GM13977 (cell line): ENCODE measurements at regions not wholly inside any gene's neighbourhood (a gene's known extent, or its start where the extent isn't known, plus 50 kb on each side); places are given as distances from the start of the nearest gene placed in this dataset.
"Not testable (repeated sequence)": the region's sequence is repeated elsewhere in the genome, so short reads cannot be mapped to it uniquely, and the experiment has no call there.

ENCODE experiments used
- DNase-seq: peaks from one replicate; pipeline ENCODE4 v3.0.0; 2012; ENCODE audit warnings: low spot score
- in situ Hi-C: fragments of 300-500 bp; cut with MboI; formaldehyde crosslinking; loops from one replicate; pipeline ENCODE4 v1.12.0; 2022; ENCODE audit warnings: low sequenced_read_pairs, low pct_unique_long_range_greater_than_20kb, mixed read lengths, inconsistent platforms; ENCODE audit not compliant: unreplicated experiment
- TF ChIP-seq, protein P1 (sequence below): IDR thresholded peaks from 2 replicates; pipeline ENCODE4 v1.5.1; 2012; ENCODE audit warnings: mild to moderate bottlenecking, control low read depth; ENCODE audit not compliant: insufficient read depth; ENCODE audit errors: extremely low read depth, missing control alignments

DNA sequence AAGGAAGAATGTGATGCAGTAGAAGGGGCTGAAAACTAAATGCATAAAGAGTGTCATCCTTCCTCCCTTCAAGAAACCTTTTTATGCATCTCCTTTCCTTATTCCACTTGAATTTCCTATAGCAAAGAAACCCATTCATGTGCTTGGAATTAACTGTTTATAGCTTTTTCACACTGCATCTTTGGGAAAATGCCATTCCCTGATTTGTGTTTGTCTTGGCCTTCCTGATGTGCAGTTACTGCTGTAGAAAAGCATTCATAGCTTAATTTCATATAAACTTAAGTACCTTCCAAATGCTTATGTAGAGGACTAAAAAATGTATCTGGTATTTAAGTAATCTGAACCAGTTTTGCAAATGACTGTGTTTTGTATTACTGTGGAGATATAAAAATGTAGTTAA lies 61.8 kb downstream of the SDR9C7 start:
- no peak for DNase-seq
- in situ Hi-C loops = no loop called here
- TF ChIP-seq, protein P1, sequence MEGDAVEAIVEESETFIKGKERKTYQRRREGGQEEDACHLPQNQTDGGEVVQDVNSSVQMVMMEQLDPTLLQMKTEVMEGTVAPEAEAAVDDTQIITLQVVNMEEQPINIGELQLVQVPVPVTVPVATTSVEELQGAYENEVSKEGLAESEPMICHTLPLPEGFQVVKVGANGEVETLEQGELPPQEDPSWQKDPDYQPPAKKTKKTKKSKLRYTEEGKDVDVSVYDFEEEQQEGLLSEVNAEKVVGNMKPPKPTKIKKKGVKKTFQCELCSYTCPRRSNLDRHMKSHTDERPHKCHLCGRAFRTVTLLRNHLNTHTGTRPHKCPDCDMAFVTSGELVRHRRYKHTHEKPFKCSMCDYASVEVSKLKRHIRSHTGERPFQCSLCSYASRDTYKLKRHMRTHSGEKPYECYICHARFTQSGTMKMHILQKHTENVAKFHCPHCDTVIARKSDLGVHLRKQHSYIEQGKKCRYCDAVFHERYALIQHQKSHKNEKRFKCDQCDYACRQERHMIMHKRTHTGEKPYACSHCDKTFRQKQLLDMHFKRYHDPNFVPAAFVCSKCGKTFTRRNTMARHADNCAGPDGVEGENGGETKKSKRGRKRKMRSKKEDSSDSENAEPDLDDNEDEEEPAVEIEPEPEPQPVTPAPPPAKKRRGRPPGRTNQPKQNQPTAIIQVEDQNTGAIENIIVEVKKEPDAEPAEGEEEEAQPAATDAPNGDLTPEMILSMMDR = no peak

- no peak for DNase-seq
- TF ChIP-seq, protein P1 = no peak
- in situ Hi-C loops = no loop called here
These were observed 67.0 kb downstream of the SDR9C7 start for GRCh38 chr12:56867216-56867615.

- in situ Hi-C loops = no loop called here
- TF ChIP-seq, protein P1 = no peak
- DNase-seq = no peak
These were observed 67.7 kb downstream of the SDR9C7 start for GRCh38 chr12:56866493-56866892.

DNA sequence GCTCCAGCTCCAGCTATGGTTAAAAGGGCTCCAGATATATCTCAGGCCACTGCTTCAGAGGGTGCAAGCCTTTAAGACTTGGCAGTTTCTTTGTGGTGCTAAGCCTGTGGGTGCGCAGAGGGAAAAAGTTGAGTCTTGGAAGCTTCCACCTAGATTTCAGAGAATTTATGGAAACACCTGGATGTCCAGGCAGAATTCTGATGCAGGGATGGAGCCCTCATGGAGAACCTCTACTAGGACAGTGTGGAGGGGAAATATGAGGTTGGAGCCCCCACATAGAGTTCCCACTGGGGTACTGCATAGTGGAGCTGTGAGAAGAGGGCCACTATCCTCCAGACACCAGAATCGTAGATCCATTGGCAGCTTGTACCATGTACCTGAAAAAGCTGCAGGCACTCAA lies 69.9 kb downstream of the SDR9C7 start:
- DNase-seq = no peak
- in situ Hi-C loops = no loop called here
- TF ChIP-seq, protein P1 = no peak

GRCh38 chr12:56863789-56864188 lies 70.4 kb downstream of the SDR9C7 start:
- TF ChIP-seq, protein P1 = no peak
- in situ Hi-C loops = no loop called here
- no peak for DNase-seq

- in situ Hi-C loops = no loop called here
- no peak for DNase-seq
- TF ChIP-seq, protein P1 = no peak
These were observed 71.9 kb downstream of the SDR9C7 start for GRCh38 chr12:56862264-56862663.

GRCh38 chr12:56853392-56853978 lies 80.7 kb downstream of the SDR9C7 start:
- DNase-seq, in situ Hi-C loops: not testable (repeated sequence)
